GM10266 (cell line): ENCODE measurements at regions not wholly inside any gene's neighbourhood (a gene's known extent, or its start where the extent isn't known, plus 50 kb on each side); places are given as distances from the start of the nearest gene placed in this dataset.

Experiments used
- DNase-seq: peaks from one replicate; pipeline ENCODE4 v3.0.0; 2012; ENCODE audit errors: extremely low spot score
- TF ChIP-seq, protein P1 (sequence below): IDR thresholded peaks from 2 replicates; pipeline ENCODE4 v1.5.1; 2012; ENCODE audit warnings: mild to moderate bottlenecking, low read depth; ENCODE audit not compliant: control insufficient read depth, insufficient read depth; ENCODE audit errors: missing control alignments

DNA sequence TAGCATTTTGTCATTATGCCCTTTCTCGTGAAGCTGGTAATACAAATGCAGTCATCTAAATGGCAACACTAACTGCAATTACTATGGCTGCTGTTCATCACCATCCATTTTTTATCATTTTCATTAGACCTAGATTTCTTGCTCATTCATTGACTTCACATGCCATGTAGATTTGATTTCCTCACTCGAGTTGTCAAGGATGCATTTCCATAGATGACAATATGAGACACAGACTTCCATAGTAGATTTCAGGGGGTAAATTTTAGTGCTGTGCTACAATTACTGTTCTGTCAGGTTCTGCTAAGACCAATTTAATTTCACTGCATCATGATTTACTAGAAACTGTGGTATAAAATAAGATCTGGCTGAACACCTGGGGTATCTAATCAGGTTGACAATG, 589.2 kb downstream of the SEMA5A start:
- DNase-seq = no peak
- TF ChIP-seq, protein P1, sequence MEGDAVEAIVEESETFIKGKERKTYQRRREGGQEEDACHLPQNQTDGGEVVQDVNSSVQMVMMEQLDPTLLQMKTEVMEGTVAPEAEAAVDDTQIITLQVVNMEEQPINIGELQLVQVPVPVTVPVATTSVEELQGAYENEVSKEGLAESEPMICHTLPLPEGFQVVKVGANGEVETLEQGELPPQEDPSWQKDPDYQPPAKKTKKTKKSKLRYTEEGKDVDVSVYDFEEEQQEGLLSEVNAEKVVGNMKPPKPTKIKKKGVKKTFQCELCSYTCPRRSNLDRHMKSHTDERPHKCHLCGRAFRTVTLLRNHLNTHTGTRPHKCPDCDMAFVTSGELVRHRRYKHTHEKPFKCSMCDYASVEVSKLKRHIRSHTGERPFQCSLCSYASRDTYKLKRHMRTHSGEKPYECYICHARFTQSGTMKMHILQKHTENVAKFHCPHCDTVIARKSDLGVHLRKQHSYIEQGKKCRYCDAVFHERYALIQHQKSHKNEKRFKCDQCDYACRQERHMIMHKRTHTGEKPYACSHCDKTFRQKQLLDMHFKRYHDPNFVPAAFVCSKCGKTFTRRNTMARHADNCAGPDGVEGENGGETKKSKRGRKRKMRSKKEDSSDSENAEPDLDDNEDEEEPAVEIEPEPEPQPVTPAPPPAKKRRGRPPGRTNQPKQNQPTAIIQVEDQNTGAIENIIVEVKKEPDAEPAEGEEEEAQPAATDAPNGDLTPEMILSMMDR = no peak

DNA sequence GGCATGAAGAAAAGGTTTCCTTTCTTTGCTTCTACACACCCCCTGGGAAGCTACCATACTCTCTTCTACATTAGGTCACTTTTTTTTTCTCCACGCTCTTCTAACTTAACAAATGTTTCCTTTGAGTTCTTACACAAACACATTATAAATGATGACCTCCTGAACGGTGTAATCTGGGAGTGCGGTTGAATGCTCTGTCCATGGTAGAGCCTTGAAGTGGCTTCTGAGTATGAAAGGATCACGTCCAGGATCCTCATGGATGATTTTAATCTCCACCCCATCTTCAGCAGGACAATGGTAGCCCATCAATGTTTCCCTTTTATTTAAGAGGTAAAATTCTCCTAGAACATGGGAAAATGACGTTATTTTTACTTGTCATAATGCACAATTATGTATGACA, 587.3 kb downstream of the SEMA5A start:
- TF ChIP-seq, protein P1 = no peak
- no peak for DNase-seq

DNA sequence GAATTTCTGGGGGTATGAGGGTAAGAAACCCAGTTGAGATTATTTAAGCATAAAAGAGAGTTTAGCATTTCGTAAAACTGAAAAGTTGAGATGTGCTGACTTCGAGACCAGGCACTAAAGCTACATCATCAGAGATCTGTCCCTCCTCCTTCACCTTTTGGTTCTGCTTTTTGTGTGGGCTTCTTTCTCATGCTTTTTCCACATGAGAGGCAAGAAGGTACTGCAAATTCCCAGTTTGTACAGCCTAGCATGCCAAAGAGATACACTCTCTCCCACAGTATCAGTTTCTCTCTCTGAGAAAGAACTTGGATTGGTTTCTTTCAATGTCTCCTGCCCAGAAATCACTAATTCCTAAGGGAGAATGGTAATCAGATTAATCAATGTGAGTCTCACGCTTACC, 584.7 kb downstream of the SEMA5A start:
- DNase-seq = no peak

GRCh38 chr5:8961956-8962355, 583.9 kb downstream of the SEMA5A start:
- DNase-seq = no peak
- TF ChIP-seq, protein P1 = no peak

More for the DNA sequence above, 584.7 kb downstream of the SEMA5A start:
- TF ChIP-seq, protein P1 = no peak

- TF ChIP-seq, protein P1 = no peak
- no peak for DNase-seq
These were observed 564.9 kb downstream of the SEMA5A start for GRCh38 chr5:8981016-8981415.

DNA sequence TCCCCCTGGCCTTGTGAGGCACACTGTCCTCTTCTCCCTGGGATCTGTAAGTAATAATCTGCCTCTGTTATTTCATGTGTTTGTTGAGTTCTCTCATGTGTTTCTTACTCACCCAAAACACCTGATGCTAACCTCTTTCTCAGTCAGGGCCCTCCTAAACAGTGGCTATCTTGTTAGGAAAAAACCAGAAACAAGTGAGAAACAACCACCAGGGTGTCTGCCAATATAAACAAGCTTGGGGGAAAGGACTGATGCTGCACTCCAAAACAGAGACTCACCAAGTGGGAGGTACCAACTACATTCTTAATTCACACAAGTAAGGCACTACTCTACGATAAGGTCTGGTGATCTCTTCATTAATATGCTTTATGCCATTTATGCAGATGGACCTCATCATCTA, 564.4 kb downstream of the SEMA5A start:
- TF ChIP-seq, protein P1 = no peak
- DNase-seq = no peak

DNA sequence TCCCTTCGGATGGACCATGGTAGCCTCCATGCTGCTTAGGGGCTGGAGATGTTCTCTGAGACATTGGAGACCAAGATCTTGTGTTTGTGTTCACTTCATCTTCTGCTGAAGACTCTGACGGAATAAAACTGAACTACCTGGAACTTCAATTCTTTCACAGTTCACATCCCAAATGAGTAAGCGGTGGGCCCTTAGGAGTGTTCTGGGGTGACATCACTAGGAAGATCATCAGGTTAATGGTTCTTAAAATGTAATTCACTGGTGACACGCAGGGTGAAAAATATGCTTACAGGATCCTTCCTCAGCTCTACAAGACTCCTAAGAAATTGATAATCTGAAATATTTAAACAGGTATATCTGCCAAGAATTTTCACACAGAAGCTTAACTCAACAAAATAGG, 561.5 kb downstream of the SEMA5A start:
- DNase-seq = no peak

More for the DNA sequence above, 561.5 kb downstream of the SEMA5A start:
- TF ChIP-seq, protein P1 = no peak
